HepG2 (cell line): ENCODE measurements at regions not wholly inside any gene's neighbourhood (a gene's known extent, or its start where the extent isn't known, plus 50 kb on each side); places are given as distances from the start of the nearest gene placed in this dataset.

Source experiments
- FOXC1 ChIP-seq: sonication (generic); formaldehyde crosslinking; IDR thresholded peaks from 2 replicates; pipeline ENCODE4 v1.8.0; 2022; ENCODE audit warnings: mild to moderate bottlenecking, missing genetic modification reagents, borderline replicate concordance
- GMEB2 ChIP-seq: IDR thresholded peaks from 2 replicates; pipeline ENCODE4 v1.6.1; 2016; ENCODE audit warnings: missing biosample characterization, missing genetic modification reagents, low read depth
- GPN1 ChIP-seq: sonication (generic); formaldehyde crosslinking; IDR thresholded peaks from 2 replicates; pipeline ENCODE4 v1.5.1; 2020; ENCODE audit warnings: missing genetic modification reagents, borderline replicate concordance
- HNF1A ChIP-seq, 2 experiments: sonication (generic) in 1 of 2; formaldehyde crosslinking in 1 of 2; IDR thresholded peaks; 2 replicates each; pipeline versions ENCODE4 v1.4.0 to v1.6.1; 2016 to 2020; ENCODE audit warnings: borderline replicate concordance in 1 of 2, low read depth in 1 of 2, mild to moderate bottlenecking in 1 of 2, missing genetic modification reagents in 1 of 2
- KLF12 ChIP-seq: sonication (generic); formaldehyde crosslinking; IDR thresholded peaks from 2 replicates; pipeline ENCODE4 v1.4.0; 2020; ENCODE audit warnings: missing genetic modification reagents, borderline replicate concordance
- MIER3 ChIP-seq: IDR thresholded peaks from 2 replicates; pipeline ENCODE4 v1.6.1; 2016; ENCODE audit warnings: missing compliant biosample characterization, borderline replicate concordance
- NONO ChIP-seq, 2 experiments: fragments of 450-650 bp in 1 of 2; sonication (generic) in 1 of 2; formaldehyde crosslinking in 1 of 2; IDR thresholded peaks in 1 of 2; conservative IDR thresholded peaks in 1 of 2; 2 replicates each; pipeline versions ENCODE4 v1.6.1 to v1.8.0; 2017 to 2022; ENCODE audit warnings: mild to moderate bottlenecking in 1 of 2, missing genetic modification reagents in 1 of 2, moderate library complexity in 1 of 2
- RBM39 ChIP-seq: fragments of 200-400 bp; formaldehyde crosslinking; IDR thresholded peaks from one replicate; pipeline ENCODE4 v1.6.1; 2018; ENCODE audit warnings: antibody characterized with exemption, mild to moderate bottlenecking, low read depth, low read length; ENCODE audit not compliant: poor library complexity, severe bottlenecking
- RXRB ChIP-seq: IDR thresholded peaks from 2 replicates; pipeline ENCODE4 v1.6.1; 2016; ENCODE audit warnings: borderline replicate concordance, missing genetic modification reagents, missing compliant biosample characterization
- TGIF2 ChIP-seq: IDR thresholded peaks from 2 replicates; pipeline ENCODE4 v1.6.1; 2016; ENCODE audit warnings: control low read depth, missing compliant biosample characterization
- TSC22D2 ChIP-seq: sonication (generic); formaldehyde crosslinking; IDR thresholded peaks from 2 replicates; pipeline ENCODE4 v1.5.1; 2020; ENCODE audit warnings: missing genetic modification reagents, mild to moderate bottlenecking, borderline replicate concordance
- U2AF1 ChIP-seq: fragments of 200-400 bp; formaldehyde crosslinking; optimal IDR thresholded peaks from 2 replicates; pipeline ENCODE3; 2017; ENCODE audit warnings: mild to moderate bottlenecking, low read depth, low read length
- WIZ ChIP-seq: sonication (generic); formaldehyde crosslinking; IDR thresholded peaks from 2 replicates; pipeline ENCODE4 v1.5.1; 2020; ENCODE audit warnings: mild to moderate bottlenecking, missing genetic modification reagents
- YEATS2 ChIP-seq: sonication (generic); formaldehyde crosslinking; IDR thresholded peaks from 2 replicates; pipeline ENCODE4 v1.4.0; 2020; ENCODE audit warnings: missing genetic modification reagents, borderline replicate concordance
- ZBTB43 ChIP-seq: sonication (generic); formaldehyde crosslinking; conservative IDR thresholded peaks from 2 replicates; pipeline ENCODE4 v1.4.0; 2020; ENCODE audit warnings: missing genetic modification reagents
- ZFP82 ChIP-seq: sonication (generic); formaldehyde crosslinking; IDR thresholded peaks from 2 replicates; pipeline ENCODE4 v1.5.1; 2020; ENCODE audit warnings: mild to moderate bottlenecking, missing genetic modification reagents, borderline replicate concordance
- ZKSCAN5 ChIP-seq: sonication (generic); formaldehyde crosslinking; IDR thresholded peaks from 2 replicates; pipeline ENCODE4 v1.5.1; 2020; ENCODE audit warnings: mild to moderate bottlenecking, missing genetic modification reagents
- ZNF430 ChIP-seq: sonication (generic); formaldehyde crosslinking; IDR thresholded peaks from 2 replicates; pipeline ENCODE4 v1.9.0; 2021; ENCODE audit warnings: mild to moderate bottlenecking, missing genetic modification reagents
- ZNF580 ChIP-seq: IDR thresholded peaks from 2 replicates; pipeline ENCODE4 v1.6.1; 2016; ENCODE audit warnings: low read depth, borderline replicate concordance
- ZNF713 ChIP-seq: sonication (generic); formaldehyde crosslinking; IDR thresholded peaks from 2 replicates; pipeline ENCODE4 v1.4.0; 2020; ENCODE audit warnings: mild to moderate bottlenecking, missing genetic modification reagents
- ZNF761 ChIP-seq: sonication (generic); formaldehyde crosslinking; conservative IDR thresholded peaks from 2 replicates; pipeline ENCODE4 v1.4.0; 2020; ENCODE audit warnings: mild to moderate bottlenecking, missing genetic modification reagents

- TF ChIP-seq GMEB2 (CRISPR knock-in tag) (no peak), ZNF713 (CRISPR knock-in tag) (no peak), GPN1 (CRISPR knock-in tag) (no peak), HNF1A (IDR thresholded peaks at IDR 0.05; ENCODE audit: low read depth) (no peak), HNF1A (CRISPR knock-in tag; IDR thresholded peaks at IDR 0.05; ENCODE audit: borderline replicate concordance) (no peak), ZFP82 (CRISPR knock-in tag) (no peak), TGIF2 (no peak), WIZ (CRISPR knock-in tag) (peak; percentile 47; the same call in 1 of the 2 replicates), RBM39 (no peak), NONO (IDR thresholded peaks at IDR 0.05) (no peak), NONO (CRISPR knock-in tag; conservative IDR thresholded peaks at IDR 0.05) (peak; percentile 37; the same call in 1 of the 2 replicates), YEATS2 (no peak), U2AF1 (no peak), ZNF430 (no peak), ZNF580 (CRISPR knock-in tag) (no peak), KLF12 (CRISPR knock-in tag) (no peak), ZBTB43 (CRISPR knock-in tag) (no peak), FOXC1 (CRISPR knock-in tag) (no peak), ZKSCAN5 (CRISPR knock-in tag) (no peak), ZNF761 (CRISPR knock-in tag) (no peak), RXRB (CRISPR knock-in tag) (no peak), TSC22D2 (CRISPR knock-in tag) (no peak), MIER3 (CRISPR knock-in tag) (no peak)
Observed at GRCh38 chr2:16608661-16609643, 56.7 kb downstream of the CYRIA start (continued).
